Head of caudate nucleus (tissue), 42 donors: ENCODE measurements at regions not wholly inside any gene's neighbourhood (a gene's known extent, or its start where the extent isn't known, plus 50 kb on each side); places are given as distances from the start of the nearest gene placed in this dataset.
"Not testable (repeated sequence)": the region's sequence is repeated elsewhere in the genome, so short reads cannot be mapped to it uniquely, and the experiment has no call there.

ENCODE experiments used
- DNase-seq, 42 donors: peaks; one replicate each; pipeline versions ENCODE4 v3.0.0 to v3.0.0-alpha.2; 2020 to 2021; ENCODE audit warnings: mixed read lengths in 7 of 42
- intact Hi-C: fragments of 100-400 bp; cut with DNase I; formaldehyde crosslinking; loops from one replicate; pipeline ENCODE4 v1.15.0; 2022

DNA sequence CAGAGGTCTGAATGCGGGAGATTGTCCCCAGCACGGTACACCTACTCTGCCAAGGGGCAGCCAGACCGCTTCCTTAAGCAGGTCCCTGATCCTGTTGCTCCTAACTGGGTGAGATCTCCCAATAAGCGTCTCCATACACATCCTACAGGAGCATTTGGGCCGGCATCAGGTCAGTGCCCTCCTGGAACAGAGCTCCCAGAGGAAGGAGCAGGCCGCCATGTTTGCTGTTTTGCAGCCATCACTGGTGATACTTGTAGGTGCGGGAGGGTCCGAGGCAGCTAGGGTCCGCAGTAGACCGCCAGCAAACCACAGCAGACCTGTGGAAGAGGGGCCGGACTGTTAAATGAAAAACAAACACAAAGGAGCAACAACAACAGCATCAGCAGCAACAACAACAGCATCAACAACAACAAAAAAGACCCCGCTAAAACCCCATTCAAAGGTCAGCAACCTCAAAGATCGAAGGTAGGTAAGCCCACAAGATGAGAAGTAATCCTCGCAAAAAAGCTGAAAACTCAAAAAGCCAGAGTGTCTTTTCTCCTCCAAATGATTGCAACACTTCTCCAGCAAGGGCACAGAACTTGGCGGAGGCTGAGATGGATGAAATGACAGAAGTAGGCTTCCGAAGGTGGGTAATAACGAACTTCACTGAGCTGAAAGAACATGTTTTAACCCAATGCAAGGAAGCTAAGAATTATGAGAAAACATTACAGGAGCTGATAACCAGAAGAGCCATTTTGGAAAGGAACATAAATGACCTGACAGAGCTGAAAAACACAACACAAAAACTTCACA, 79.0 kb upstream of the CDH7 start:
- peak in 34 of 42 donors; percentile 2 to 76 (median 33) for DNase-seq
- intact Hi-C loops, result no loop called here

DNA sequence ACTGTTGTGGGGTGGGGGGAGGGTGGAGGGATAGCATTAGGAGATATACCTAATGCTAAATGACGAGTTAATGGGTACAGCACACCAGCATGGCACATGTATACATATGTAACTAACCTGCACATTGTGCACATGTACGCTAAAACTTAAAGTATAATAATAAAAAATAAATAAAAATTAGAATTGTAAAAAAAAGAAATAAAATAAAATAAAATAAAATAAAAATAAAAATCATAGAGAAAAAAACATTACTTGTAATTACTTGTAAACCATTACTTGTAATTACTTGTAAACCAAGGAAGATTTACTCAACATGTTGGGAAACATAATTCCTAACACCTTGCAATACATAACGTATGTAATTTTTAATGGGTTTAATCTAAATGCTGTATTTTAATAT, 80.7 kb upstream of the CDH7 start:
- intact Hi-C loops, DNase-seq: not testable (repeated sequence)

DNA sequence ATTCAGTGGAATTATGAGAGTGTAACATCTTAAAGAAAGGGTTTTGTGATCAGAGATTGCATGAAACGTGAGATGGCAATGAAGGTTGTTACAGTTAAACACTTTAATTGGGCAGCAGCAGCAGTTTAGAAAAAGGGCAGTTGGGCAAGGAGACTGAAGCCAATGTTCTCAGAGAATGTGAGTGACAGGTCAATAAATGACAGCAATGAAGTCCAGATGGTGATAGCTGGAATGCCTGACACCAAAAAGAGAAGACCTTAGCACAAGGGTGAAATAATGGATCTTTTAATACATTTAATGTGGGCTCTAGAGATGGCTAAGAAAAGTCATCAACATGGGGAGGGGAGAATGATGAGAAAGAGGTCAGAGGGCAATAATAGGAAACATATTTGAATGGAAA, 89.4 kb upstream of the CDH7 start:
- intact Hi-C loops, result no loop called here
- DNase-seq, result no peak

DNA sequence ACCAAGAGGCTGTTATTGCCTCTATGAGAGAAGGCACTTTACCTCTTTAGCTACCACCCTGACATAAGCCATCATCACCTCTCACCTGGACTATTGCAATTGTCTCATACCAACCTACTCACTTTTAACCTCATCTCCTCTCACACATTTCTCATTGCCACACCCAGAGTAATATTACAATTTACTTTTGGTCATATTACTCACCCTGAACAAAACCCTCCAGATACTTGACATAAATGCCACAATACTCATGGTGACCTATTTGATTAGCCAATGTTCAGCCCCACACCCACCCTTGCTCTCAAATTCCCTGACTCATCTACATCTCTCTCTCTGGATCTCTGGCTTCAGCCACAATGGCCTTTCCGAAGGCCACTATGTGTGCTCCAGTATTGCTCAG, 90.9 kb upstream of the CDH7 start:
- intact Hi-C loops, result no loop called here
- DNase-seq, result no peak

DNA sequence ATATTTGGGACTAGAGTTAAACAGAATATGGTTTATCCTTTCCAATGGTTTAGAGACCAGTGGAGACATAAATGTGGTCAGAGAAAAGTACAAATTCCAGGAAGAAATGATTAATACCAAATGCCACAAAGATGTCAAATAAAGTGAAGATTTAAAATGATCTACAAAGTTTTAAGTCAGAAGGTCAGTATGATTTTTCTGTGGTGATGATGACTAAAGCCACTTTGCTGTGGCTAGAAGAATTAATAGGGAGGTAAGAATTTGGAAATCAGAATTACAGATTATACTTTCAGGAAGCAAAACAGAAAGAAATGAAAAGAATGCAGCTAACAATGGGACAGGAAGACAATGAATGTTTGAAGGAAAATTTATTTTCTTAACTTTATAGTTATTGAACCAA, 91.5 kb upstream of the CDH7 start:
- DNase-seq, result no peak
- intact Hi-C loops, result no loop called here

DNA sequence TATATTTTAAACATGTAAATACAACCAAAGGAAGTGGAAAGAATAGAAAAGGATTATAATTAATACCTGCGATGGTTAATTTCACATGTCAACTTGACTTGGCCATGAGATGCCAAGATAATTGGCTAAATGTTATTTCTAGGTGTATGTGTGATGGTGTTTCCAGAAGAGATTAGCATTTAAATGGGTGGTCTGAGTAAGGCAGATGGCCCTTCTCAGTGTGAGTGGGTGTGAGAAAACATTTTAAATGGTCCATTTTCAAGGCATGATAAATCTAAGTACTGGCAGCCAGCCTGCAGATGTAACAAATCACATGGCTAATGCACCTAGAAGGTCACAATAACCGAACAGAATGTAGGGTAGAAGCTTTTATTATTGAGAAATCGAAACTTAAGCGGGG, 99.6 kb upstream of the CDH7 start:
- intact Hi-C loops, result no loop called here
- DNase-seq, result no peak

DNA sequence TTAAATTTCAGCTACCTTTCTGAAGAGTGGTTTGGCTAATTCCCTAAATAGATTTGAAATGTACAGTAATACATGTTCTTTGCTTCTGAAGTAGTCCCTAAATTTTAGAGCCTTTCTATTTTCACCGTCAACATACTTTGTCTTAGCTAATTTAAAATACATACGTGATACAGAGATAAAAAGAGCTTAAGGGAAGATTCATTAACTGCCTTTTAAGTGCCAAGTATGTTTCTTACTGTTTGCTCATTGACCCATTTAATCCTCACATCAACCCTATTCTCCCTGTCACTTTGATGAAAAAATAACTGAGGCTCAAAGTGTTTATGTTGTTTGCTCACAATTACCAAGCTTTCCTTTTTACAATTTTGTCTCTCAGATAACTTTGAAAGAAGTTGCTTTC, 118.6 kb upstream of the CDH7 start:
- no peak for DNase-seq
- intact Hi-C loops, result no loop called here

DNA sequence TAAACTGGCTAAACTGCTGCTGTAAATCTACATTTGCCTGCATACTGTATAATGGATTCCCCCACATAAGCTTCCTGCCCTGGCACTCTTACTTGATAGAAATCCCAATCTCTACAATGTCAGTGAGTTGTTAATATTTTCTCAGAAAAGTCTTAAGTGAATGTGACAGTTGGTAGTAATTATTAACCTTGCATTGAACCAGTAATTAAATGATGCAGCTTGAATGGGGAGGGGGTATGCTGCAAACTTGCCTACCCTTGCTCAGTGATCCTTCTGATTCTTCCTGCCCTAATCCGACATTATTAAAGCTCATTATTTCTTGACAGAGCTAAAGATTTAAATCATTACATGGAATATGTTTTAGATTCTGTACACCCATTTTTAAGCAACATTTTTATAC, 119.0 kb upstream of the CDH7 start:
- intact Hi-C loops, result no loop called here
- no peak for DNase-seq

DNA sequence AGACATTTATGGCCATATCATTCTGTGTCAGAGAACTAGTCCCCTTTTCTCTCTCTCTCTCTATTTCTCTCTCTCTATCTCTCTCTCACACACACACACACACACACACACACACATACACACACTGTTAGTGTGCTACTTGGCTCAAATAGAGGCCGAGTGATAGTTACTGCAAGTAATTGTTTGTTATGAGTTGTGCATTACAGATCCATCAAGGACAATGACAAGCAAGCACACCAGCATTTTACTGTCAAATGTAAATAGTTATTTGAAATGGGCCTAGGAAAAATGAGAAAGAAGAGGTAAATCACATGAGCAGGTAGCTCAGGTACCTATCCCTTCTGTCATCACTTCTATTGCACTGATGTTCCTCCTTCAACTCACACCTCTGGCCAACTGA, 122.4 kb upstream of the CDH7 start:
- intact Hi-C loops, result no loop called here
- no peak for DNase-seq

DNA sequence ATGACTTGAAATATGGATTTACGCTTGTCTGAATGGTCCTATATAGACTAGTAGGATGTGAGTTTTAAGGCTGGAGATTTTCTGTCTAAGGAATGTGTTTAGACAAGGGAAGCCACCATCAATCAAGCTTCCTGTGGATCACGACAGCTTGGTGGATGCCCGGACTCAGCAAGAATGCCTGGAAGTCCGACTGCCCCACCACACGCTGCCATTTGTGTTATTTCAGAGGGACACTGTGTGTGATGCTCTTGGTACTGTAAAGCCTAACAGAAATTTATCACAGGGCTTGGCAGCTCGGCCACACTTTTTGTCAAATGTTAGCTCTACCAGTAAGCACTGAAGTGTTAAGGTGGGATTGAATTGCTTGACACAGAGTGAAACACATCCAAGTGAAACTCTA, 127.1 kb upstream of the CDH7 start:
- intact Hi-C loops, result no loop called here
- no peak for DNase-seq

DNA sequence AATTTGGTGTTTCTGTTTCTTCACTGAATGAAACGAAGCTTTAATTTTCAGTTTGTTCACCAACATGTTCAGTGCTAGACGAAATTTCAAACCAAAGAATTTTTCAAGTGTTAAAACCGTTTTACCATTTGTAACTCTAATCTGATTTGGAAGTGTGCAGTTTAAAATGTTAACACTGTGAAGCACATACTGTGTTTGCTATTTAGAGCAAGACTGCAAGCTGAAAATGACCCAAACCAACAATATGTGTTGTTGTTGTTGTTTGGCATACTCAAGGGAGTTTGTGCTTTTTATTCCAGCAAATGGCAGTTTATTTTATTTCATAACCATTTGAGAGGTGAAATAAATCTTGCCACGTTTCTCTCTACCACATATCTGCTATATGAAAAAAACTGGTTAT, 128.4 kb upstream of the CDH7 start:
- DNase-seq, result no peak
- intact Hi-C loops, result no loop called here

DNA sequence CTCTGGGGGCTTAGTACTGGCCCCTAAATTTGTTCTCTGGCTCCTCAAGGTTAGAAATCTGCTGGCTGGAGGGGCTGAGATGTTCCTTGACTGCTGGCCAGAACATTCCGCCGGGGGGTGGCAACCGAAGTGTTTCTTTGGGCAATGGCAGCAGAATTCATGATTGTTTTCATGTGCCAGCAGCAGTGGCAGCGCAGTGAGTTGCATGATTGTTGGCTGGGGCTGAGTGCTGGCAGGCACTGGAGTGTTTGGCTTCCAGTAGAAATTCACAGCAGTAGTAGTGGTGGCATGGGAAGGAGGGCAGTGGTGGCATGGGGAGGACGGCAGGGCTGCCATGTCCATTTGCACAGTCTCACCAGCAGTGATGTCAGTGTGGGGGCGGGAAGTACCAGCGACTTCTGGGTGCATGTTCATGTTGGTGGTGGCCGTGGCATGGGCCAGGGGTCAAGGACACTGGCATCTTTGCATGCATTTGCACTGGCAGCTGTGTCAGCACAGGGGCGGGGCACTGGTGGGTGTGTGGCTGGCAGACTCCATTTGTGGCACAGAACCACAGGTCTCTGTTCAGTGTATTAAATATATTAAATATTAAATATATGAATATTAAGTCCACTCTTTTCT, 130.6 kb upstream of the CDH7 start:
- peak in 9 of 42 donors; percentile 3 to 35 (median 13) for DNase-seq
- intact Hi-C loops, result no loop called here

DNA sequence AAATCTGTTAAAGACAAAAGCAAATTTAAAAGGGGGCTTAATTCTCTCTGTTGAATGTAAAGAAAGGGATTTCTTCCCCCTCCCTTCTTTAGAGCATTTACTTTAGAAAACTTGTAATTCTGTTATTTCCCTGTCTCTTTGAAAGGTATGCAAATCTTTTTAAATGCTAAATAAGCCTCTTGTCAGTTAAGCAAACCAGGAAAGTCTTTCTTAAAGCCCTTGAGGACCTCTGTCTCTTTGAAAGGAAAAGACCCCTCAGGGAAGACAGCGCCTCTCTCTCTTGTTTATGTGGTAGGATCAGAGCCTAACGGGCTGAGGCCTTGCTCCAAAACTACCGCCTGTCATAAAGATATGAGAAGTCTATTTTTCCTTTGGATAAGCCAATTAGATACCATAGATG, 139.9 kb upstream of the CDH7 start:
- intact Hi-C loops, result no loop called here
- DNase-seq, result no peak

DNA sequence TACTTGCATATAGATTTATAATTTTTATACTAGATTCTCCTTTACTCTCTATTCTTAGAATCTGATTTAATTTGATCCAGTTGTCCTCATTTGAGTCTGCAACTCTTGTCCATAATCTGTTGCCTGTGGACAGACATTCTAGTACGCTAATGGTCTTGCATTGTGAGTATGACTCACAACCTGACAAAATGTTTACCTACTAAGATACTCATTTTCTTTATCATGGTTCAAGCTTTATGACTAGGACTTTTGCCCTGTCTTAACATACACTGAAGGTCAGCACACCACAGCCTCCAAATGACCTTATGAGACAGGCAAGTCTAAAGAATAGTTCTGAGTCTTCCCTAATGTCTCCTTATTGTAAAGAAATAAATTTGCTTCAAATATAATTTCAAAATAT, 142.3 kb upstream of the CDH7 start:
- intact Hi-C loops, result no loop called here
- DNase-seq, result no peak

DNA sequence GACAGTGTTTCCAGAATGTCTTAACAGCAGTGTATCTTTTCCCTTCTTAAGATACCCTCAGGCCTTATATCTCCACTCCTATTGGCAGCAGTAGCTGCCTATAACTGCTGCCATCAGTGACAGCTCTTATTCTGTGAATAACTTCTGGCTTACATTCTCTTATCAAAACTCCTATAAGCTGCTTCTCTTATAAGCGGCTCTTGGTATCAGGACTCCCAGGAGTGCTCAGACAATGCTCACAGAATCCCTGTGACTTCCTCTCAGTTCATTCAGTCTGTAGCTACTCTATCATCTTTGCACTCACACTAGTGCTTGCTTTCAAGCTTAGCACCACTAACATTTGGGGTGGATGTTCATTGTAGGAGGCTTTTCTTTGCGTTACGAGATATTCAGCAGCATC, 143.7 kb upstream of the CDH7 start:
- intact Hi-C loops, result no loop called here
- DNase-seq, result no peak

DNA sequence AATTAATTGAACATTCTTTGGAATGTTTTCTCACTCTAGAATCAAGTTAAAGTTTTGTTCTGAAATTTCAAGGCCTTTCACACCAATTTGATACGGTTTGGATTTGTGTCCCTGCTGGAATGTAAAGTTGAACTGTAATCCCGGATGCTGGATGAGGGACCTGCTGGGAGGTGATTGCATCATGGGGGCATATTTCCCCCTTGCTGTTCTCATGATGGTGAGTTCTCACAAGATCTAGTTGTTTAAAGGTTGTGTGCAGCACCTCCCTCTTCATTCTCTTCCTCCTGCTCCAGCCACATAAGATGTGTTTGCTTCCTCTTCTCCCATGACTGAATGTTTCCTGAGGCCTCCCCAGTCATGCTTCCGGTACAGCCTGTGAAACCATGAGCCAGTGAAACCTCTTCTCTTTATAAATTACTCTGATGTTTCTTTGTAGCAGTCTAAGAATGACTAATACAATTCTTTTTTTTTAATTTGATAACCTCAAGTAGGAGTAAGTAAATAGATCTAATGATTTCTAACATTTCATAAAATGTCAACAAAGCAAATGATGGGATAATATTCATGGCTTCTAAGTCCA, 144.2 kb upstream of the CDH7 start:
- intact Hi-C loops, result no loop called here
- no peak for DNase-seq

DNA sequence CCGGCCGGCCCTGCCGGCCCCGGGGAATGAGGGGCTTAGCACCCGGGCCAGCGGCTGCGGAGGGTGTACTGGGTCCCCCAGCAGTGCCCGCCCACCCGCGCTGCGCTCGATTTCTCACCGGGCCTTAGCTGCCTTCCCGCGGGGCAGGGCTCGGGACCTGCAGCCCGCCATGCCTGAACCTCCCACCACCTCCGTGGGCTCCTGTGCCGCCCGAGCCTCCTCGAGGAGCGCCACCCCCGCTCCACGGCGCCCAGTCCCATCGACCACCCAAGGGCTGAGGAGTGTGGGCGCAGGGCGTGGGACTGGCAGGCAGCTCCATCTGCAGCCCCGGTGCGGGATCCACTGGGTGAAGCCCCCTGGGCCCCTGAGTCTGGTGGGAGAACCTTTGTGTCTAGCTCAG, 145.5 kb upstream of the CDH7 start:
- intact Hi-C loops, result not testable (repeated sequence)

DNA sequence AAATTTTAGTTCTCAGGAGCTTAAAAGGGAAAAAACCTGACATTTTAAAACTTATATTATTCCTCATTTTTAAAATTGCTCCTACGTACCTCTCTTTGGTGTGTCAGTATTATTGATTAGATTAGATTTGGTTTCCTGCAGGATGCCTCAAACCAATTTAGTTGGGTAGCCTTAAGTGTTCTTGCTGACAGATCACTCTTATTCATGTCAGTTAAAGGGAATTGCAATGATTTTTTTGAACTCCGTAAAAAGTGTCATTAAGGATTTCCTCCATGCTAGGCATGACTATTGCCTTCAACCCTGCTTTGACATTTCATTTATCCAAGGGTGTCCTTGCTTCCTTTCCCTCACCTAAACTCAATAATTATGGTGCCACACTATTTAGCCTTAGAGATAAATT, 149.0 kb upstream of the CDH7 start:
- intact Hi-C loops, result no loop called here

More for the DNA sequence above, 145.5 kb upstream of the CDH7 start:
- DNase-seq, result not testable (repeated sequence)

DNA sequence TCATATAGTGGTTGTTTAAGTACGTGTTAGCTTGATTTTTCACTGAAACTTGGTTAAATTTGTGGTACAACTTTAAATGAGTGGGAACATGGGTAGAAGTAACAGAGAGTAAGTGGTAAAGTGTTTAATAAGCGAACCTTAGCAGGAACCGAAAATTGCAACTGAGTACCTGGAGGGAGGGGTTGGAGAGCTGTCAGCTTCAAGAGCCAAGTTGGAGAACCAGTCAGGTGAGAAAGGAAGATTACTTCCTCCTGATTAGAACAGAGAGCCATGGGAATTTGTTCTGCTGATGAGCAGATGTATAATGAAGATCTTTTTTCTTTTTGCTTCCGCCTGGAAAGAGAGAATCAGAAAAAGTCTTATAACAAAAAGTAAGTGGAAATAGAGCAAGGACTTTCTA, 158.4 kb upstream of the CDH7 start:
- intact Hi-C loops, result no loop called here
- DNase-seq, result no peak

More for the DNA sequence above, 149.0 kb upstream of the CDH7 start:
- DNase-seq, result no peak

DNA sequence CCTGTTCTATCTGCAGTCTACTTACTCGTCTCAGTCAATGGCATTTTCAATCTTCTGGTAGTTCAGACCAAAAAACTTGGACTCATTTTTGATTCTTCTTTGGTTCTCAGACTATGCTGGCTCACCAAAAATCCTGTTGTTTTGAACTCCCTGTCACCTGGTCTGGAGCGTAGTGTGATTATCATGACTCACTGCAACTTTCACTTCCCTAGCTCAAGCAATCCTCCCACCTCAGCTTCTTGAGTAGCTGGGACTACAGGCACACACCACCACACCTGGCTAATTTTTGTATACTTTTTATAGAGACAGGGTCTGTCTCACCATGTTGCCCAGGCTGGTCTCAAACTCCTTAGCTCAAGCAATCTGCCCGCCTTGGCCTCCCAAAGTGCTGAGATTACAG, 163.3 kb upstream of the CDH7 start:
- intact Hi-C loops, result no loop called here
- peak in 1 of 42 donors; percentile 44 for DNase-seq

DNA sequence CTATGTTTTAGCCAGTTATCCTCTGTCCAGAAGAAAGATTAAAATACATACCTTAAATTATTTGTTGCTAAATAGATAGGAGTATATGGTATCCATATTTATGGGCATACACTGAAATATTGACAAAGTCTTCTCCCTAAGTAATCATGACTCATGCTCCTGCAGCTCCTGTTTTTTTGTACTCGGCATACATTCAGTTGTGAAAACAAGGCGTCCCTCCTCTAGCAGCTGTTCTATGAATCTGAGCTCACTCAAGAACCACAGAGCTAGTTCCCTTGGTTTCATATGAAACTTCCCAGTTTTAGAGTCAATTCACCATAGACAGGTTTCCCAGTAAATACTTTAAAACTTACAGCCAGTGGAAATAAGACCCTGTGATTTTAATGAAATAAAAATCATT, 168.7 kb upstream of the CDH7 start:
- intact Hi-C loops, DNase-seq: not testable (repeated sequence)
